Suprapubic skin (tissue), 3 donors: ENCODE measurements at regions not wholly inside any gene's neighbourhood (a gene's known extent, or its start where the extent isn't known, plus 50 kb on each side); places are given as distances from the start of the nearest gene placed in this dataset.

ENCODE experiments used
- CTCF ChIP-seq, 2 donors: fragments of 200-600 bp in 1 of 2; fragments of 450-650 bp in 1 of 2; sonication (generic) in 1 of 2; IDR thresholded peaks; one replicate each; pipeline ENCODE4 v1.5.1; 2016 to 2019; ENCODE audit warnings: antibody characterized with exemption in 2 of 2, mild to moderate bottlenecking in 1 of 2, moderate library complexity in 1 of 2
- POLR2A ChIP-seq, 2 donors: fragments of 450-650 bp; IDR thresholded peaks; one replicate each; pipeline ENCODE4 v1.6.1; 2017; ENCODE audit warnings: antibody characterized with exemption in 2 of 2, mild to moderate bottlenecking in 2 of 2, moderate library complexity in 2 of 2

GRCh38 chr22:42199025-42199424 lies 68.4 kb upstream of the CYP2D6 start:
- TF ChIP-seq POLR2A (IDR thresholded peaks at IDR 0.05) = no peak
- TF ChIP-seq CTCF (IDR thresholded peaks at IDR 0.05) = no peak
